ENCODE measurements at regions not wholly inside any gene's neighbourhood (a gene's known extent, or its start where the extent isn't known, plus 50 kb on each side); places are given as distances from the start of the nearest gene placed in this dataset.
"Not testable (repeated sequence)": the region's sequence is repeated elsewhere in the genome, so short reads cannot be mapped to it uniquely, and the experiment has no call there.

DNA sequence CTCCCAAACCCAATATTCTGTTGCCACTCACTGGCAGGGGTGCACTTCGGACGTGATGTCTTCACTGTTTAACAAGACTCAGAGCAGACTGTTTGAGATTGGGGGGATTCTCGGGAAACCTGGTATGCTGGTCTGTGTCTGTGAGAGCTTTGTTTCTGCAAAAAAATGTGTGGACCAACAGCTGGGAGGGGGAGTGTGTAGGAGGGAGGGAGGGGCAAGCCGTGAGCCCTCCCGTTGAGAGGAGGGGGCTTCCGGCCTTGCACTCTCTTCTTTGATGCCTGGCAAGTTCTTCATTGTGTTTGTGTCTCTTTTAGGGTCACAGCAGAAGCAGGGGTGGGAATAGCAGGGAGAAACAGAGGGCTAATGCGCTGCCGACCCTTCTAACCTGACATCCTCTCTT is 74.9 kb upstream of the NDN start:
- Histone ChIP-seq H3K27me3 (ENCODE audit: control insufficient read depth, insufficient read depth, low read length) (no peaks in the 10 kb centered on the region), H3K4me3 (ENCODE audit: low read depth, low read length) (no peak overlapping the region)

DNA sequence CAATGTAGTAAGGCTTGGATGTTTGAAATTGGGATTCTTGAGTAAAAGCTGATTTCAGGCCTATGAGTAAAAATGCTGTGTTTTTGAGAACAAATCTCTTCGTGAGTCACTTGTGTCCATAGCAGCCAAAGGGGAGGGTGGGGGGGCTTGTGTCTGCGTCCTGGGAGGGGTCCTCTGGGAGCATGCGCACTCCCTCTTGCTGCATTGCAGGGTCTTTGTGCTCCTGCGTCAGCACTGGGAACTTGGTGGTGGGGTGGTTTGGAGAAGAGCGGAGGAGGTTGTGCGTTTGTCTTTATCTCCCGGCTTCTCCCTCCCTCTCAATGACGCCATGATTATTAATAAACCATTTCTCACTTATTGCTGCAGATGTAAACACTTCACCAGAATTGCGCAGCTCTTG is 75.9 kb upstream of the NDN start:
- H3K36me3 ChIP-seq (ENCODE audit: control insufficient read depth, insufficient read depth, low read length), result no peaks in the 10 kb centered on the region
- TF ChIP-seq, protein P1, sequence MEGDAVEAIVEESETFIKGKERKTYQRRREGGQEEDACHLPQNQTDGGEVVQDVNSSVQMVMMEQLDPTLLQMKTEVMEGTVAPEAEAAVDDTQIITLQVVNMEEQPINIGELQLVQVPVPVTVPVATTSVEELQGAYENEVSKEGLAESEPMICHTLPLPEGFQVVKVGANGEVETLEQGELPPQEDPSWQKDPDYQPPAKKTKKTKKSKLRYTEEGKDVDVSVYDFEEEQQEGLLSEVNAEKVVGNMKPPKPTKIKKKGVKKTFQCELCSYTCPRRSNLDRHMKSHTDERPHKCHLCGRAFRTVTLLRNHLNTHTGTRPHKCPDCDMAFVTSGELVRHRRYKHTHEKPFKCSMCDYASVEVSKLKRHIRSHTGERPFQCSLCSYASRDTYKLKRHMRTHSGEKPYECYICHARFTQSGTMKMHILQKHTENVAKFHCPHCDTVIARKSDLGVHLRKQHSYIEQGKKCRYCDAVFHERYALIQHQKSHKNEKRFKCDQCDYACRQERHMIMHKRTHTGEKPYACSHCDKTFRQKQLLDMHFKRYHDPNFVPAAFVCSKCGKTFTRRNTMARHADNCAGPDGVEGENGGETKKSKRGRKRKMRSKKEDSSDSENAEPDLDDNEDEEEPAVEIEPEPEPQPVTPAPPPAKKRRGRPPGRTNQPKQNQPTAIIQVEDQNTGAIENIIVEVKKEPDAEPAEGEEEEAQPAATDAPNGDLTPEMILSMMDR (IDR thresholded peaks at IDR 0.05; ENCODE audit: insufficient read depth, low read length, severe bottlenecking), result no peak
- DNase-seq (ENCODE audit: low read depth), result no peak
- H3K27me3 ChIP-seq (ENCODE audit: control insufficient read depth, insufficient read depth, low read length), result no peaks in the 10 kb centered on the region
- no peak for FAIRE-seq
- H3K4me3 ChIP-seq (ENCODE audit: low read depth, low read length), result no peak overlapping the region

More for the DNA sequence above, 74.9 kb upstream of the NDN start:
- TF ChIP-seq, protein P1 (IDR thresholded peaks at IDR 0.05; ENCODE audit: insufficient read depth, low read length, severe bottlenecking), result no peak
- DNase-seq (ENCODE audit: low read depth) (no peak), FAIRE-seq (no peak)
- no peaks in the 10 kb centered on the region for H3K36me3 ChIP-seq (ENCODE audit: control insufficient read depth, insufficient read depth, low read length)

DNA sequence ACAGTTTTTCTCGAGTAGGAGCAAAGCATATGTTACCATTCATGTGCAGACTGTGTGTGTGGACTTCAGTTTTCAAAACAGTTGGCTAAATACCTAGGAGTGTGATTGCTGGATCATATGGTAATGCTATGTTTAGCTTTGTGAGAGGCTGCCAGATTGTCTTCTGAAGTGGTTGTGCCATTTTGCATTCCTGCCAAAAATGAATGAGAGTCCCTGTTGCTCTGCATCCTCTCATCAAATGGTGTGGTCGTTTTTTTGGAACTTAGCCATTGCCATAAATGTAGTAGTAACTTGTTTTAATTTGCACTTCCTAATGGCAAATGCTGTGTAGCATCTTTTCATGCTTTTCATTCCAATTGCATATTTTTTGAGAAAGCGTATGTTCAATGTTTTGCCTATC is 77.2 kb upstream of the NDN start:
- TF ChIP-seq, protein P1 (IDR thresholded peaks at IDR 0.05; ENCODE audit: insufficient read depth, low read length, severe bottlenecking), result no peak
- H3K4me3 ChIP-seq (ENCODE audit: low read depth, low read length), result no peak overlapping the region
- DNase-seq (ENCODE audit: low read depth) (no peak), FAIRE-seq (peak; percentile 88)
- no peaks in the 10 kb centered on the region for H3K36me3 ChIP-seq (ENCODE audit: control insufficient read depth, insufficient read depth, low read length)
- H3K27me3 ChIP-seq (ENCODE audit: control insufficient read depth, insufficient read depth, low read length), result no peaks in the 10 kb centered on the region

DNA sequence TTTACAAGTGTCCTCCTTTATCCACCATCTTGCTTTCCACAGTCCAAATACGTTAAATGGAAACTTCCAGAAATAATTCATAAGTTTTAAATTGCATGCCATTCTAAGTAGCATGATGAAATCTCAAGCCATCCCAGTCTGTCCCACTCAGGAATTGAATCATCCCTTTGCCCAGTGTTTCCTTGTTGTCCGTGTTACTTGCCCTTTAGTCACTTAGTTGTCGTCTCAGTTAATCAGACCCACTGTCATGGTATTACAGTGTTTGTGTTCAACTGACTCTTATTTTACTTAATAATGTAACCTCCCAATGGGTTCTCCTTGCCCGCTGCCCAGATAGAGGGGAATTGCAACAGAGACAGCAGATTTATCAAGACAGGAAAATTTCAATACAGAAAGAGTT is 77.6 kb upstream of the NDN start:
- Histone ChIP-seq H3K4me3 (ENCODE audit: low read depth, low read length) (no peak overlapping the region), H3K36me3 (ENCODE audit: control insufficient read depth, insufficient read depth, low read length) (no peaks in the 10 kb centered on the region), H3K27me3 (ENCODE audit: control insufficient read depth, insufficient read depth, low read length) (no peaks in the 10 kb centered on the region)
- DNase-seq (ENCODE audit: low read depth) (no peak), FAIRE-seq (no peak)
- TF ChIP-seq, protein P1 (IDR thresholded peaks at IDR 0.05; ENCODE audit: insufficient read depth, low read length, severe bottlenecking), result no peak

DNA sequence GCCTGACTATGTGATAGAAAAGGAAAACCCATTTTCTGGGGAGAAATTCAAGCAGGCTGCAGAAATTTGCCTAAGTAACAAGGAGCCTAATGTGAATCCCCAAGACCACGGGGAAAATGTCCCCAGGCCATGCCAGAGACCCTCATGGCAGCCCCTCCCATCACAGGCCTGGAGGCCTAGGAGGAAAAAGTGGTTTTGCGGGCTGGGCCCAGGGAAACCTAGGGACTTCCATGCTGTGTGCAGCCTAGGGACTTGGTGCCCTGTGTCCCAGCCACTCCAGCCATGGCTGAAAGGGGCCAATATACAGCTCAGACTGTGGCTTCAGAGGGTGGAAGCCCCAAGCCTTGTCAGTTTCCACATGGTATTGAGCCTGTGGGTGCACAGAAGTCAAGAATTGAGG is 79.7 kb upstream of the NDN start:
- not testable (repeated sequence) for H3K36me3 ChIP-seq (ENCODE audit: control insufficient read depth, insufficient read depth, low read length); H3K4me3 ChIP-seq (ENCODE audit: low read depth, low read length); H3K27me3 ChIP-seq (ENCODE audit: control insufficient read depth, insufficient read depth, low read length); FAIRE-seq; DNase-seq (ENCODE audit: low read depth)

DNA sequence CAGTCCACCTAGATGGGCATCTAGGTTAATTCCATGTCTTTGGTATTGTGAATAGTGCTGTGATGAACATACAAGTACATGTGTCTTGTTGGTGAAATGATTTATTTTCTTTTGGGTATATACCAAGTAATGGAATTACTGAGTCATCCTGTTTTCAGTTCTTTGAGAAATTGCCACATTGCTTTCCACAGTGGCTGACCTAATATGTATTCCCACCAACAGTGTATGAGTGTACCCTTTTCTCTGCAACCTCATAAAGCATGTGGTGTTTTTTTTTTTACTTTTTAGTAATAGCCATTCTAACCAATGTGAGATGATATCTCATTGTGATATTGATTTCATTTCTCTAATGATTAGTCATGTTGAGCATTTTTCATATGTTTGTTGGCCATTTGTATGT is 86.0 kb upstream of the NDN start:
- Histone ChIP-seq H3K4me3 (ENCODE audit: low read depth, low read length) (no peak overlapping the region), H3K36me3 (ENCODE audit: control insufficient read depth, insufficient read depth, low read length) (no peaks in the 10 kb centered on the region), H3K27me3 (ENCODE audit: control insufficient read depth, insufficient read depth, low read length) (no peaks in the 10 kb centered on the region)
- no peak for FAIRE-seq
- TF ChIP-seq, protein P1 (IDR thresholded peaks at IDR 0.05; ENCODE audit: insufficient read depth, low read length, severe bottlenecking), result no peak
- DNase-seq (ENCODE audit: low read depth), result peak; percentile 1

Data from bronchial epithelial cell (primary cell).